GM23338 (cell line): ENCODE measurements at regions not wholly inside any gene's neighbourhood (a gene's known extent, or its start where the extent isn't known, plus 50 kb on each side); places are given as distances from the start of the nearest gene placed in this dataset.

Source experiments
- EZH2phosphoT487 ChIP-seq: fragments of 200-600 bp; sonication (generic); IDR thresholded peaks from one replicate; pipeline ENCODE4 v1.8.1; 2018; ENCODE audit warnings: antibody characterized with exemption; ENCODE audit not compliant: unreplicated experiment
- STAT1 ChIP-seq: IDR thresholded peaks from one replicate; pipeline ENCODE4 v1.6.1; 2016; ENCODE audit warnings: antibody characterized with exemption; ENCODE audit not compliant: unreplicated experiment
- TF ChIP-seq, protein P1 (sequence below), 2 experiments: fragments of 200-600 bp in 1 of 2; sonication (generic) in 1 of 2; conservative IDR thresholded peaks; 2 replicates each; pipeline versions ENCODE4 v1.5.1 to v1.6.1; 2016 to 2017; ENCODE audit warnings: antibody characterized with exemption in 2 of 2, low read depth in 2 of 2, mild to moderate bottlenecking in 2 of 2, moderate library complexity in 1 of 2
- TF ChIP-seq, protein P2 (sequence below): IDR thresholded peaks from one replicate; pipeline ENCODE4 v1.6.1; 2018; ENCODE audit warnings: antibody characterized with exemption; ENCODE audit not compliant: unreplicated experiment
- TF ChIP-seq, protein P3 (sequence below): fragments of 250-450 bp; sonication (Bioruptor Pico); IDR thresholded peaks from 2 replicates; pipeline ENCODE4 v1.5.0; 2020; ENCODE audit warnings: mild to moderate bottlenecking, moderate library complexity

DNA sequence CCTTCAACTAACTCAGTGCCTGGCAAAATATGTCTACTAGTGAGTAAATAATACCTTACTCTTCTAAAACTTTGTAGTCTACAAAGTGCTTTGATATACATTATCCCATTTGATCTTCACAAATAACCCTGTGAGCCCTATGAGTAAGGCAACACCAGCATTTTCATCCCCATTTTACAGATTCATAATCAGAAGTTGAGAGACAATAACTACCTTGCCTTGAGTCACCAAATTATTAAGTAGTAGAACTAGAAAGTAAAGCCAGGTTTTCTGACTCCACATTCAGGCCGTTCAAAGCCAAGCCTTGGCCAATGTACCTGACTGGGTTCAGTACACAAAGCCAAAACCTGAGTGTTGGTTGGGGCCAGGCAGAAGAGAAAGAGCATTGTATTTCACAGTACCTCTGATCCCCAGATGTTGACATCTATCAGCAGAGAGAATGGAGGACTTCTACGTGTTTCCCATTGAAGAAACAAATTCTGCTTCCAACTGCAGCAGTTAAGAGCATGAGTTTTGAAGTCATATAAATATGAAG is 111.3 kb upstream of the LGSN start:
- TF ChIP-seq, protein P1, sequence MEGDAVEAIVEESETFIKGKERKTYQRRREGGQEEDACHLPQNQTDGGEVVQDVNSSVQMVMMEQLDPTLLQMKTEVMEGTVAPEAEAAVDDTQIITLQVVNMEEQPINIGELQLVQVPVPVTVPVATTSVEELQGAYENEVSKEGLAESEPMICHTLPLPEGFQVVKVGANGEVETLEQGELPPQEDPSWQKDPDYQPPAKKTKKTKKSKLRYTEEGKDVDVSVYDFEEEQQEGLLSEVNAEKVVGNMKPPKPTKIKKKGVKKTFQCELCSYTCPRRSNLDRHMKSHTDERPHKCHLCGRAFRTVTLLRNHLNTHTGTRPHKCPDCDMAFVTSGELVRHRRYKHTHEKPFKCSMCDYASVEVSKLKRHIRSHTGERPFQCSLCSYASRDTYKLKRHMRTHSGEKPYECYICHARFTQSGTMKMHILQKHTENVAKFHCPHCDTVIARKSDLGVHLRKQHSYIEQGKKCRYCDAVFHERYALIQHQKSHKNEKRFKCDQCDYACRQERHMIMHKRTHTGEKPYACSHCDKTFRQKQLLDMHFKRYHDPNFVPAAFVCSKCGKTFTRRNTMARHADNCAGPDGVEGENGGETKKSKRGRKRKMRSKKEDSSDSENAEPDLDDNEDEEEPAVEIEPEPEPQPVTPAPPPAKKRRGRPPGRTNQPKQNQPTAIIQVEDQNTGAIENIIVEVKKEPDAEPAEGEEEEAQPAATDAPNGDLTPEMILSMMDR (conservative IDR thresholded peaks at IDR 0.05; ENCODE audit: low read depth in 2 of 2): no peak
- TF ChIP-seq, protein P2, sequence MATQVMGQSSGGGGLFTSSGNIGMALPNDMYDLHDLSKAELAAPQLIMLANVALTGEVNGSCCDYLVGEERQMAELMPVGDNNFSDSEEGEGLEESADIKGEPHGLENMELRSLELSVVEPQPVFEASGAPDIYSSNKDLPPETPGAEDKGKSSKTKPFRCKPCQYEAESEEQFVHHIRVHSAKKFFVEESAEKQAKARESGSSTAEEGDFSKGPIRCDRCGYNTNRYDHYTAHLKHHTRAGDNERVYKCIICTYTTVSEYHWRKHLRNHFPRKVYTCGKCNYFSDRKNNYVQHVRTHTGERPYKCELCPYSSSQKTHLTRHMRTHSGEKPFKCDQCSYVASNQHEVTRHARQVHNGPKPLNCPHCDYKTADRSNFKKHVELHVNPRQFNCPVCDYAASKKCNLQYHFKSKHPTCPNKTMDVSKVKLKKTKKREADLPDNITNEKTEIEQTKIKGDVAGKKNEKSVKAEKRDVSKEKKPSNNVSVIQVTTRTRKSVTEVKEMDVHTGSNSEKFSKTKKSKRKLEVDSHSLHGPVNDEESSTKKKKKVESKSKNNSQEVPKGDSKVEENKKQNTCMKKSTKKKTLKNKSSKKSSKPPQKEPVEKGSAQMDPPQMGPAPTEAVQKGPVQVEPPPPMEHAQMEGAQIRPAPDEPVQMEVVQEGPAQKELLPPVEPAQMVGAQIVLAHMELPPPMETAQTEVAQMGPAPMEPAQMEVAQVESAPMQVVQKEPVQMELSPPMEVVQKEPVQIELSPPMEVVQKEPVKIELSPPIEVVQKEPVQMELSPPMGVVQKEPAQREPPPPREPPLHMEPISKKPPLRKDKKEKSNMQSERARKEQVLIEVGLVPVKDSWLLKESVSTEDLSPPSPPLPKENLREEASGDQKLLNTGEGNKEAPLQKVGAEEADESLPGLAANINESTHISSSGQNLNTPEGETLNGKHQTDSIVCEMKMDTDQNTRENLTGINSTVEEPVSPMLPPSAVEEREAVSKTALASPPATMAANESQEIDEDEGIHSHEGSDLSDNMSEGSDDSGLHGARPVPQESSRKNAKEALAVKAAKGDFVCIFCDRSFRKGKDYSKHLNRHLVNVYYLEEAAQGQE: no peak
- TF ChIP-seq EZH2phosphoT487: no peak
- no peak for TF ChIP-seq STAT1
- TF ChIP-seq, protein P3, sequence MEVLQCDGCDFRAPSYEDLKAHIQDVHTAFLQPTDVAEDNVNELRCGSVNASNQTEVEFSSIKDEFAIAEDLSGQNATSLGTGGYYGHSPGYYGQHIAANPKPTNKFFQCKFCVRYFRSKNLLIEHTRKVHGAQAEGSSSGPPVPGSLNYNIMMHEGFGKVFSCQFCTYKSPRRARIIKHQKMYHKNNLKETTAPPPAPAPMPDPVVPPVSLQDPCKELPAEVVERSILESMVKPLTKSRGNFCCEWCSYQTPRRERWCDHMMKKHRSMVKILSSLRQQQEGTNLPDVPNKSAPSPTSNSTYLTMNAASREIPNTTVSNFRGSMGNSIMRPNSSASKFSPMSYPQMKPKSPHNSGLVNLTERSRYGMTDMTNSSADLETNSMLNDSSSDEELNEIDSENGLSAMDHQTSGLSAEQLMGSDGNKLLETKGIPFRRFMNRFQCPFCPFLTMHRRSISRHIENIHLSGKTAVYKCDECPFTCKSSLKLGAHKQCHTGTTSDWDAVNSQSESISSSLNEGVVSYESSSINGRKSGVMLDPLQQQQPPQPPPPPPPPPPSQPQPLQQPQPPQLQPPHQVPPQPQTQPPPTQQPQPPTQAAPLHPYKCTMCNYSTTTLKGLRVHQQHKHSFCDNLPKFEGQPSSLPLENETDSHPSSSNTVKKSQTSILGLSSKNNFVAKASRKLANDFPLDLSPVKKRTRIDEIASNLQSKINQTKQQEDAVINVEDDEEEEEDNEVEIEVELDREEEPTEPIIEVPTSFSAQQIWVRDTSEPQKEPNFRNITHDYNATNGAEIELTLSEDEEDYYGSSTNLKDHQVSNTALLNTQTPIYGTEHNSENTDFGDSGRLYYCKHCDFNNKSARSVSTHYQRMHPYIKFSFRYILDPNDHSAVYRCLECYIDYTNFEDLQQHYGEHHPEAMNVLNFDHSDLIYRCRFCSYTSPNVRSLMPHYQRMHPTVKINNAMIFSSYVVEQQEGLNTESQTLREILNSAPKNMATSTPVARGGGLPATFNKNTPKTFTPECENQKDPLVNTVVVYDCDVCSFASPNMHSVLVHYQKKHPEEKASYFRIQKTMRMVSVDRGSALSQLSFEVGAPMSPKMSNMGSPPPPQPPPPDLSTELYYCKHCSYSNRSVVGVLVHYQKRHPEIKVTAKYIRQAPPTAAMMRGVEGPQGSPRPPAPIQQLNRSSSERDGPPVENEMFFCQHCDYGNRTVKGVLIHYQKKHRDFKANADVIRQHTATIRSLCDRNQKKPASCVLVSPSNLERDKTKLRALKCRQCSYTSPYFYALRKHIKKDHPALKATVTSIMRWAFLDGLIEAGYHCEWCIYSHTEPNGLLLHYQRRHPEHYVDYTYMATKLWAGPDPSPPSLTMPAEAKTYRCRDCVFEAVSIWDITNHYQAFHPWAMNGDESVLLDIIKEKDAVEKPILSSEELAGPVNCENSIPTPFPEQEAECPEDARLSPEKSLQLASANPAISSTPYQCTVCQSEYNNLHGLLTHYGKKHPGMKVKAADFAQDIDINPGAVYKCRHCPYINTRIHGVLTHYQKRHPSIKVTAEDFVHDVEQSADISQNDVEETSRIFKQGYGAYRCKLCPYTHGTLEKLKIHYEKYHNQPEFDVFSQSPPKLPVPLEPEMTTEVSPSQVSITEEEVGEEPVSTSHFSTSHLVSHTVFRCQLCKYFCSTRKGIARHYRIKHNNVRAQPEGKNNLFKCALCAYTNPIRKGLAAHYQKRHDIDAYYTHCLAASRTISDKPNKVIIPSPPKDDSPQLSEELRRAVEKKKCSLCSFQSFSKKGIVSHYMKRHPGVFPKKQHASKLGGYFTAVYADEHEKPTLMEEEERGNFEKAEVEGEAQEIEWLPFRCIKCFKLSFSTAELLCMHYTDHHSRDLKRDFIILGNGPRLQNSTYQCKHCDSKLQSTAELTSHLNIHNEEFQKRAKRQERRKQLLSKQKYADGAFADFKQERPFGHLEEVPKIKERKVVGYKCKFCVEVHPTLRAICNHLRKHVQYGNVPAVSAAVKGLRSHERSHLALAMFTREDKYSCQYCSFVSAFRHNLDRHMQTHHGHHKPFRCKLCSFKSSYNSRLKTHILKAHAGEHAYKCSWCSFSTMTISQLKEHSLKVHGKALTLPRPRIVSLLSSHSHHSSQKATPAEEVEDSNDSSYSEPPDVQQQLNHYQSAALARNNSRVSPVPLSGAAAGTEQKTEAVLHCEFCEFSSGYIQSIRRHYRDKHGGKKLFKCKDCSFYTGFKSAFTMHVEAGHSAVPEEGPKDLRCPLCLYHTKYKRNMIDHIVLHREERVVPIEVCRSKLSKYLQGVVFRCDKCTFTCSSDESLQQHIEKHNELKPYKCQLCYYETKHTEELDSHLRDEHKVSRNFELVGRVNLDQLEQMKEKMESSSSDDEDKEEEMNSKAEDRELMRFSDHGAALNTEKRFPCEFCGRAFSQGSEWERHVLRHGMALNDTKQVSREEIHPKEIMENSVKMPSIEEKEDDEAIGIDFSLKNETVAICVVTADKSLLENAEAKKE (CRISPR knock-in tag): no peak
